ENCODE measurements at regions not wholly inside any gene's neighbourhood (a gene's known extent, or its start where the extent isn't known, plus 50 kb on each side); places are given as distances from the start of the nearest gene placed in this dataset.
"Not testable (repeated sequence)": the region's sequence is repeated elsewhere in the genome, so short reads cannot be mapped to it uniquely, and the experiment has no call there.

DNA sequence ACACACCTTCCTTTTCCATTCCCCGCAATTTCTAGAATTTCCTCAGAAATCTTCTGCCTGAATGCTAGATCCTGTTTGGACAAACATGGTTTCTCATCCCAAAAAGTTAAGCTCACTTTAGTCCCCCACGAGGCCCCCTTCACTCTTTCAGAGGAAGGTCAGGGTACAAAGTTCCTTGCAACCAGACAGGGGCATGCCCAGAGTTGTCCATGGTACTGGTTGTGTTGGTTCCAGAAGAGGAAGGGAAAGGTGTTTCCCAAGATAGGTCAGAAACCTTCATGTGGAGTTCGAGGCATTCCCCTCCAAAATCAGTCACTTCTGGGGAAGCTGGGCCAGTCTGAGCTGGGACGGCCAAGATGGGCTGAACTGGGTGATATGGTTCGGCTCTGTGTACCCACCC, 167.6 kb upstream of the MAFB start:
- DNase-seq = no peak

DNA sequence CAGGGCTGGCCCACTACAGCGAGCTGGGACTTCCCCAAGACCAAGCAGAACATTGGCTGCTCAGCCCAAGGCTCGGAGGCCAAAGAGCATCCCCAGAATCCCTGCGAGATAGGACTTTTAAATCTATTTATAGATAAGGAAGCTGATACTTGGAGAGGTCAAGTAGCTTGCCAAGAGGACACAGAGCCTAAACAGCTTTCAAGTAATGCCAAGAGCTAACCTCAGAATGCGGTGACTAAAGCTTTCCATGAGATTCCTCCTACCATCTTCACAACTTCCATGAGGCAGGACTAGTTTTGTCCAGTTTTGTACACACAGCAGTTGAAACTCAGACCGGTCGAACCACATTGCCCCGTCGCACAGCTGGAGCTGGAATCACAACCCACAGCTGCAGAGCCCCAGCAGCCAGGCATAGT, 168.1 kb upstream of the TOP1 start:
- DNase-seq = no peak

DNA sequence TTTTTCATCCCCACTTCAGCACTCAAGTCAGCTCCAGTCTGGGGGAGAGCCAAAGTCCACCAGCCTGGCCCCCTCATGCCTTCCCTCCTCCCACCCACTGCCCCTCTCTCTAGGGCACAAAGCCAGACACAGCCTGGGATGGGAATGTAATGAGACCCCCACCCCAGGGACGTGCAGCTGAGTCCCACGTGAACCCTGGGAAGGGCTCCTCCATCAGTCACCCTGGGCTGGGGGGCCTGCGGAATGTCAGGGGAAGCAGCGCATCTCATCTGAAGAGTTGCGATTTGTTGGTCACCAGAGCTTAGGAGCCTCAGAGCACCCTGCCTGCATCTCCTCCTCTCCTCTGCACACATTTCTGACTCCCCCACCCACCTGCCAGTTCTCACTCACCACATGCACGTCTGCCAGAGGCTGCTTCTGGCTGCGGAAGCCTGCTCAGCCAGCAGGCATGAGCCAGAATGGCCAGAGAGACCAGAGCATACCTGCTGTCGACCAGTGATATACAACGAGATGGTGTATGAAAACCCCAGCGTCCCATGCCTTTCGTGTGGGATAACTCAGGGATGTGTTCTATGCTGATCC, 167.1 kb upstream of the TOP1 start:
- no peak for DNase-seq

DNA sequence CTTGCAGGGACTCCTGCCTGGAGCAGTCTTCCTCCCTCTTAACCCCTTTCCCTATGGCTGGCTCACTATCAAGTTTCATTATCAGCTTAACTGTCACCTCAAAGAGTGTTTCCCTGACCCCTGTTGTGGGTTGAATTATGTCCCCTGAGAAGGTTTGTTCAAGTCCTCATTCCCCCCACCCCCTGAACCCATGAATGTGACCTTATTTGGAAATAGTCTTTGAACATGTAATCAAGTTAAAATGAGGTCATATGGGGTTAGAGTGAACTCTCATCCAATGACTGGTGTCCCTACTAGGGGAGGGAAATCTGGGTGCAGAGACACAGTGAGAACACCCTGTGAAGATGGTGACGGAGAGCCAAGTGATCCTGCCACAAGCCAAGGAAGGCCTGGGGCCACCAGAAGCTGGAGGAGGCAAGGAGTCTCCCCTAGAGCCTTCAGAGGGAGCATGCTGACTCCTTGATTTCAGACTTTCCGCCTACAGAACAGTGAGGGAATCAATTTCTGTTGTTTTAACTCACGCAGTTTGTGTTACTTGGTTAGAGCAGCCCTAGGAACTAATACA, 165.2 kb upstream of the TOP1 start:
- no peak for DNase-seq

DNA sequence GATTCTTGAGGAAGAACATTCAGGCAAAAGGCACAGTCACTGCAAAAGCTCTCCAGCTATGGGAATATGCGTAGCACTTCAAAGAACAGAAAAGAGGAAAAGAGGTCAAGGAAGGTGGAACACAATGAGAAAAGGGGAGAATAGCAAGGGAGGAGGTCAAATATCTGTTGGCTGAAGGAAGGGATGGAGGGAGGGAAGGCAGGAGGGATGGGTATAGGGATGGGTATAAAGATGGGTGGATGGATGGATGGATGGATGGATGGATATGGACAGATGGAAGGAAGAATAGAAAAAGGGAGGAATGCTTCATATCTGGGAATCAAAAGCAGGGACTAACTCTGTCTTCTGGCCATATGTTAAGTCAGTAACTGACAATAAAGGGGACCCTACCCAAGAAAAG, 164.2 kb upstream of the TOP1 start:
- no peak for DNase-seq

DNA sequence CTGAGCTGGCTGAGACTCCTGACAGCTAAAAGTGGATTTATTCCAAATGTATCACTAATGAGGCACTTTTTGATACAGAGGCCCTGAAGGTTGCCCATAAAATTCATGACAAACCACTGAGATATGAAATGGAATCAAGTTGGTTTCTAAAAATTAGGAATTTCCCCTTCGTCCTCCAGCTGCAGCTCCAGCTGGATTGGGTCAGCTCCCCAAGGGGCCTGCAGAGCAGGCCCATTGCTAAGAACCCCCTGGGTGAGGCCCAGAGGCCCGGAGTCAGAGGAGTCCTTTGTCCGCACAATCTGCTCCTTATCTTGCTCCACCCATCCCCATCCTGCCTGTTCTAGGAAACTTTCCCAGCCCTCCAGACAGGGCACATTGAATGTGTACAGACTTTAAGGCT, 163.5 kb upstream of the TOP1 start:
- DNase-seq = no peak

DNA sequence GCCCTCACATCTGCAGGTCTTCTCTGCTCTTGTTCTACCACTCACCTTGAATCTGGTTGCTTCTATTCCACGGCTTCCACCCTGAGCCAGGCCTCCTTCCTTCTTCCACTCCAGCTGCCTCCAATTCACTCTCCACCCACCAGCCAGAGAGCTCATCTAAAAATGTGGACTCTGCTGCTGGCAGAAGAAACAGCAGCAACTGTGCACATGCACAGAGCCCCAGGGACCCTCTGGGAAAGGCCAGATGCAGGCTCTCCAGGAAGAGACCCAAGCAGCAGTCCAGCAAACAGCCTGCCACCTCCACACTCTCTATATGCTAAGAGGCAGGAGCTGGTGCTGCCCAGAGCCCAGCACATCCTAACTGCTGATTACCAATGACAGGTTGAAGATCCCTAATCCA, 162.6 kb upstream of the TOP1 start:
- no peak for DNase-seq

DNA sequence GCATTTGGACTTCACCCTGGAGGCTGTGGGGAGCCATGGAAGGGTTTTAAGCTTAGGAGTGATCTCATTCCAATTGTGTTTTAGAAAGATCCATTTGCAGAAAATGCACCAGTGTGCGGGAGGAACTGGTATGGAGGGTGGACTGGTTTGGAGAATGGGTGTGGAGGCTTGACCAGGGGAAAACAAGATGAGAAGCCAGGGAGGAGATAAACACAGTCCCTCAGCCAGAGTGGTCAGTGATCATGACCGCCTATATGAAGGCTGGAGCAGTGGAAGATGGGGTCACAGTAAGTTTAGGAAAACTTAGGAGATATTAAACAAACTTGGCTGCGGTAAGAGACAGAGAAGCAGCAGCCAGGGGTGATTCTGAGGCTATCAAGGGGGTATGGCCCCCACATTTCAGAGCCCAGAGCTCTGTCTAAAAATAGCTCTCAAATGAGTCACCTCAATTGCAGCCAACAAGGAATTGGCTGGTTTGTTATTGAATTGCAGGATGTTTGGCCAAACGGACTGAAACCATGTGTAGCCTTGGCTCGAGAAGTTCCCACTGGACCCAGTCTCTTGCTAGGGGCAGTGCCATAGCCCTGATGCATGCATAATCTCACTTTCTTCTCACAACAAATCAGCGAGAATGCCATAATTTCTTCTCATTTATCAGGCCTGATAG, 159.9 kb upstream of the TOP1 start:
- DNase-seq = no peak

DNA sequence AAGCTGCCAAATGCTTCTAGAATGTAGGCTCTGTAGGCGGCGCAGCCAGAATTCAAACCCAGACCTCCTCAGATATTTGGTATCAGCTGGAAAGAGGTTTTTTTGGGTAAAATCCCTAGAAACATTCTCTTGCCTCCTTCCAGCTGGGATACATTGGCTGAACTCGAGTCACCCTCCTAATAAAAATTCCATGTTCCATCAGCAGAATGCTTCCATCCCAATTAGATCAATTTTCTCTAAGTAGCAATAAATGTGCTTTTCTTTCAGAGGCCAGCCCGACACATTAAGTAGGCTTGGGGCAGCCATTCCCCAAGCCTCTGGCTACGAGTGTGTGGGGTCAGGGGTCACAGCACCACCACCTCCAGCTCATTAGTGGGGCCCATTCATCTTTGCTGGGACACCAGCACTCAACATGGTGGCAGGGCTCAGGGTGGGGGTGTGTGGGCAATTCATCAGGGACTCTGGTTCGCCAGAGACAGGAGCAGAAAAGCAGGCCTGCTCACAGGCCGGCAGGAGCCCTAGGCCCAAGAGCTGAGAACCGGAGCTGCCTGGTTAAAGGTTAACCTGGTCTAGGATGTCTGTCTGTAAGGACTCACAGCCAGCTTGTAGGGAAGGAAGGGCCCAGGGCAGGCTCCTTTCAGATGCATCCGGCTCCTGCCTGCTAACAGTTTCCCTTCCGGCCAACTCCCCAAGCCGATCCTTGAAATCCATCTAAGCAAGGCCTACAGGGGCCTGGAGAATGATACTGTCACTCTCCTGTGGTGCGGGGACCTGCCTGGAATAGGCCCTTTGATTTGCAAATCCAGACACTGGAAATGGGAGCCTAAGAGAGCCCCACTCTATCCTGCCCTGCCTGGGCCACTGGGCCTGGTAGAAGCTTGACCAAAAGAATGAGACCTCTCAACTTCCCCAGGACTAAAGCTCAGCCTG, 159.1 kb upstream of the TOP1 start:
- no peak for DNase-seq

DNA sequence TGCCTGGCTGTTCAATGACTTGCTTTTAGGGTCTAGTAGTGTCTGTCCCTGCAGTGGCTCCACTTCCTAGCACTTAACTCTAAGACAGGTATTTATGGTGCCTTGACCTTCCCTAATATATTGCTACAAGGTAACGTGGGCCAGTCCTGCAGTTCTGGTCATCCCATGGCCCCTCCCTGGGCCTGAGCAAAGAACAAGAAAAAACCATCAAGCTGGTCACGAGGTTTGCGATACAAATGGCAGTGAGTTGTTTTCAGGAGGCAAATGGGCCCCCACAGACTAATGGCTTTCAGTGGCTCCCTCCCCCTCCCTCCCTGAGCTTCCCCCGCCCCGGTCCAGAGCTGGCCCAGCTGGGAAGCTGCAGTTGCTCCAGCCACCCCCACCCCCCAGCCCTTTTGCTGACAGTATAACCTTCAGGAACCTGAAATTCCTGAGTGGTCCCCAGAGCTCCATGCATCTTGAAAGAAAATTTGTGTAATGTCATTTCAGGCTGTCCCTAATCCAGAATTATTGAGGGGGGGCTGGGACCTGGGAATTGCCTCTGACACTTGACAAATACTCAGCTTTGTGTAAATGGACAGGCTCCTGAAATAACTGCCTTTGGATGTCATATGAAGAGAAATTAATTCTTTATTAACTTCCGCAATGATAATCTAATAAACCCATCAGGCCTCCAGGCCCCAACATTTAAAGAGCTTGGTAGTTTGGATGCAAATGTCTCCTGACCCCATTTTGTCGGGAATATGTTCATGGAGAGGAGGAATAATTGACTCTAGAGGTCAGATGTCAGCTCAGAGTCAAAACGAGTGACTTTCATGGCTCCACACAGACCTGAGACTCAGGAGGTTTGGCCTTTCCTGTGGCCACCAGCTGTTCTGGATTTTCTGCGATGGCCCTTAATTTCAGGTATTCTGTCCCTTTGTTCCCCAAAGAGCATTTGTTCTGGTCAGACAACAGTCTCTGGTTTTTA, 153.2 kb upstream of the TOP1 start:
- DNase-seq = no peak

DNA sequence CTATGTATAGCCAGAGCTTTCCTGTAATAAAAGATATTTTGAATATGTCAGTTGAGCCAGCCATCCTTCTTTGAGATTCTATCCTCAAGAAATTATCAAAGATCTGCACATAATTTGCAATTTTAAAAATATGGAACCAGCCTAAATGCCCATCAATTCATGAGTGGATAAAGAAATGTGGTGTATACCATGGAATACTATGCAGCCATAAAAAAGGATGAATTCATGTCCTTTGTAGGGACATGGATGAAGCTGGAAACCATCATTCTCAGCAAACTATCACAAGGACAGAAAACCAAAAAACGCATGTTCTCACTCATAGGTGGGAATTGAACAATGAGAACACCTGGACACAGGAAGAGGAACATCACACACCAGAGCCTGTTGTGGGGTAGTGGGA, 150.5 kb upstream of the TOP1 start:
- DNase-seq = not testable (repeated sequence)

DNA sequence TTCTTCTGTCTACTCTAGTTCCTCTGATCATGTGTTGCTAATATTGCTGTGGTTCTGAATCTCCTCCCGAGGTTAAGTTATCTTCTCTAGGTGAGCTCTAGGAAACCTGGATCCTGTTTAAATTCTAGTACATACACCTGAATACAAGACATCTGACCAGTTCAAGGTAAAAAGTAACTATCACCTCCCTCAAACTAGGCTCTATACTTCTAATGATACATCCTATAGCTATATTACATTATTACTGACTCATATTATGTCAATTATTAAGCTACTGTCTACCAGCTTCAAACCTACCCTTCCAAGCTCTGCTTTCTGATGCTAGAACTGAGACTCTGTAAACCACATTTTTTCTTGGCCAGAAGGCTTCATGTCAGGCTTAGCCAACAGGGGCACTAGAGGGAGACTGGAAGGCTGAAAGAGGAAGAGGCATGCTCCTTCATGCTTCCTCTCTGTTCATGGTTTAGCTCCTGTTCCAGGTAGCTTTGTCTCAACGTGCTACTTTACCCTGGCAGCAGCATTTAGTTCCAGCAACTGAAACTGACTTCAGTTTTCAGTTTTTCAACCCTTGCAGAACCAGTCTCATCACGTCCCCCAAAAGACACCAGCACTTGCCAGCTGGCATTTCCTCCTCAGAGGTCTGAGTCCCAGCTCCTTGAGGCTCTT, 148.4 kb upstream of the TOP1 start:
- DNase-seq = peak in 3 of 4 experiments; percentile 60 to 64 (median 63)

DNA sequence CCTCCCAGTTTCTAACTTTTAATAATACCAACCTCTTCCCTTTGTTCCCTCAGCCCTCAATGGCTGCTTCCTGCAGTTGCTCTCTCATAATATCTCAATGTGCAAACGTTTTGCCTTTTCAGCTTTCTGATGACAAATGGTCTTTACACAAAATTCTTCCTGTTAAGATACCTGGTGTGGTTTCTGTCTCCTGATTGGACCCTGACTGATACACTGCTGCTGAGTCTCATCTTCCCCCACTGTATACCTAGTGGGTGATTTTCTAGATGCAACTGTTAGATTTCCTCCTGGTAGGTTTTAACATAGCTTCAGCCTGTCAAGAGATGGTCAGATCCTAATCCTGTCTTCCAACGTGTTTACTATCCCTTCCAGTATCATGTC, 147.9 kb upstream of the TOP1 start:
- no peak for DNase-seq

DNA sequence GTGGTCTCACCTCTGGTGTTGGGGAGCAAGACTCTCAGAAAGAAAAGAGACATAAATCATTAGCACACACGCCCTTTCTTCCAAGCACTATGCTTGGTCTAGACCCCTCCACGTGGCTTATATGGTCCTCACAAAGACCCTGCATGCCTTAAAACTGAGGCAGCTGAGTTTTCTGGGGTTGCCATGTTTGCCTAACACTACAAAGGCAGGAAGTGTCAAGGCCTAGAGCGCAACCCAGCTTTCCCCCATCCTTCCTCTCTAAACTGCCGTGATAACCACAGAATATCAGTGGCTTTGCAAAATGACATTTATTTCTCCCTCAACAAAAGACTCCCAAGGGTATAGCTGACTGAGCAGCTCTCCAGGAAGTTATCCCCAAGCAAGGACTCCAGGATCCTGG, 146.5 kb upstream of the TOP1 start:
- DNase-seq = peak in 2 of 4 experiments; percentile 27

DNA sequence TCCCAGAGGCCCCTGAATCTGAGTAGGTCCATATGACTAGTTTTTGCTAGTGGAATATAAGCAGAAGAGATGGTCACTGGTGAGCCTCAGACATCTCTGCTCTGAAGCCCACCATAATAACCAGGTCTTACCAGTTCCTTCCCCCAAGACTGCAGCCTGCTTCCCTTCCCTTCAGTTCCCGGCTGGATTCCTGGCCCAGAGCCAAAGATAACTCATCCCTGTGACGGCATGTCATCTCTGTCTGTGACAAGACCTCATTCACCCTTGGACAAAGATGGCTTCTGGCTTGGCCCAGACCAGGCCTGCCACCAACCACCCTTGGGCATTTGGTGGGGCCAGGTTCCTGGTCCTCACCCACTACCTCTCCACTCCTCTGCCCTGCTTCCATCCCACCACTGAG, 145.5 kb upstream of the TOP1 start:
- no peak for DNase-seq

DNA sequence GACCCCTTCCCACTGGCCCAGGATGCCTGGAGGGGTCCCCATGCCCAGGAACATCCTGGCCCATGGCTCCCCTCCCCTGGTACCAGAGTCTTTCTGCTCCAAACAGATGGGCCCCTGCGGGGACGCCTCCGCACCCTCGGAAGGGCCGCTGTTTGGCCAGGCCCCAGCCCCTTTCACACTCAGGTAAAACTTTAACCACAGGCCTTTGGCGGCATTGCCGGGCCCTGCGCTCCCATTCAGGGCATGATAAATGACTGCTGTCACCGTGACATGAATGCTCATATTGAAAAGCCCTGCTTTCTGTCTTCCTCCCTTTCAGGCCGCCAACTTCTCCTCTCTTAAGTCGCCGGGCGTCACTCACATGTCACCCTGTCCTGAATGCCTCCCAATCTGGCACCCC, 141.5 kb upstream of the TOP1 start:
- DNase-seq = peak in 1 of 4 experiments; percentile 16

DNA sequence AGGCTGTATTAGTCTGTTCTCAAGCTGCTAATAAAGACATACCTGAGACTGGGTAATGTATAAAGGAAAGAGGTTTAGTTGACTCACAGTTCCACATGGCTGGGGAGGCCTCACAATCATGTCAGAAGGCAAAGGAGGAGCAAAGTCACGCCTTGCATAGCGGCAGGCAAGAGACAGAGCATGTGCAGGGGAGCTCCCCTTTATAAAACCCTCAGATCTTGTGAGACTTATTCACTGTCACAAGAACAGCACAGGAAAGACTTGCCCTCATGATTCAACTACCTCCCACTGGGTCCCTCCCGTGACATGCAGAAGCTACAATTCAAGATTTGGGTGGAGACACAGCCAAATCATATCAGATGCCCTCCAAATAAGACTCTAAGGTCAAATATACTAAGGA, 139.4 kb upstream of the TOP1 start:
- peak; percentile 71 to 89 (median 79) for DNase-seq

DNA sequence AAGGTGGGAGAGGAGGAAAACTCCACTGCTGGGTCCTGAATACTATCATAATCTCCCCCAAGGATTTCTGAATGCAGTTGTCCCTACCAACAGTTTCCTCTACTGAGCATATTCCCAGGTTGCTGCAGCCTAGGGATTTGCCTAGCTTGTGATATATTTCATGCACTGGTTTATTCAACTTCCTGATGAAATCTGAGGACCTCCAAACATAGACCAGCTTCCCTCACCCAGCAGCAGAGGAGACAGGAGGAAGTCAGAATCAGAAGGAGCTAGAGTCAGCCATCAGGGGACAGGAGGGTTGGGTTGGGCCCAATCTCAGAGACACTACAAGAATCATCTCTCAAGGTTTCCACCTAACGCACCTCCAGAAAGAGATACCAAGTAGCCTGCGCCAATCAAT, 138.4 kb upstream of the TOP1 start:
- peak in 3 of 4 experiments; percentile 54 to 62 (median 56) for DNase-seq

DNA sequence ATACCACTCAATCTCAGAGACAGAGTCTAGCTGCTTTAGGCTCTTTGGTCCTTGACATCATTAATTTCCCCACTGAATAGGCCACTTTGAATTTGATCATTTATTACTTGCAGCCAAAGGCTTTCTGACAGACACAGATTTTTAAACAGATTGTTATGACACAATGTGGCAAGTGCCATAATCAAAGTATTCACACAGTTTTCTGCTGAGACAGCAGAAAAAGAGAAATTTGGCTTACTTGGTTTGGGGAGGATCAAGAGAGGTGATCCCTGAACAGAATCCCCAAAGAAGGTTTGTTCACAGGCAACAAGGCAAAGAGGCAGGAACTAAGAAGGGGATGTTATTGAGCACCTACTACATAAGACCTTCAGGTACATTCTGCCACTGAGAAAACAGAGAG, 138.0 kb upstream of the TOP1 start:
- DNase-seq = no peak

DNA sequence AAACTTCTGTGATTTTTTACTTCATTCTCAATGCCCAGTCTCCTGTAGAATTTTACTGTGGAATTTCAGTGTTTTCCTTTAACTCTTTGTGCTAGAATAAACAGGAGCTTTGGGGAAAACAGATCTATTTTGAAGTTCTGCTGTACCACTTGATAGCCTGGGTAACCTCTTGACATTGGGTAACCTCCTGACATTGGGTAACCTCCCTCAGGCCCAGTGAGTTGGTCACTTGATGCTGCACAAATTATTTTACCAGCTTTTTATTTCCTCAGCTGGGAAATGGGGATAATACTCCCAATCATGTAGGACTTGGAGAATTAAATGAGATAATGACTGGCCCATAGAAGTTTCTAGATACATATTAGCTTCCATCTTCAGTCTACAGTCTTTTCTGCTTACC, 137.3 kb upstream of the TOP1 start:
- DNase-seq = peak in 3 of 4 experiments; percentile 62 to 69 (median 68)

DNA sequence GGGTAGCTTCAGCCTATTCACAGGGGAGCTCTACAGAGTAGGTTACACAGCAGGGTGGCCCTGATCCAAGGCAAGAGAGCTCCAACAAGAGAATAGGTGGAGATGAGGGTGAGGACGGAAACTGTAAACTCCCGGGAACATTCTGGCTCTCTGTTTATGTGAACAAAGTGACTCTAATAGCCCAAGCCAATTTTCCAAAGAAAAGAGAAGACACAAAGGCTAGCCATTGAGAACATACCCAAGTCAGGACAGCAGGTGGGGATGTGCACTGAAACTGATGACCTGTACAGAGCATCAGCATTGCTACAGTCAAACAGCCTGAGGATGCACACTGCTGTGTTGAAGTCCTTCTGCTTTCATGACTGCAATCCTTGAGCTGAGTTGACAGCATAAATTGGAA, 136.0 kb upstream of the TOP1 start:
- DNase-seq = peak in 3 of 4 experiments; percentile 32 to 41 (median 33)
